Aorta (tissue), 5 donors: ENCODE measurements at regions not wholly inside any gene's neighbourhood (a gene's known extent, or its start where the extent isn't known, plus 50 kb on each side); places are given as distances from the start of the nearest gene placed in this dataset.

ENCODE experiments used
- ATAC-seq: fragments of 200-7000 bp; cut with Tn5 transposase; one replicate; pipeline ENCODE4 v1.9.1; 2022; ENCODE audit warnings: moderate library complexity; ENCODE audit not compliant: low FRiP score
- DNase-seq, 2 donors: peaks; one replicate each; pipeline ENCODE4 v3.0.0-alpha.2; 2020
- H3K27ac ChIP-seq, 2 donors: one replicate each; pipeline ENCODE4 v1.5.1; 2013; ENCODE audit warnings: low read length in 2 of 2, mild to moderate bottlenecking in 2 of 2, moderate library complexity in 2 of 2, control low read depth in 1 of 2, inconsistent platforms in 1 of 2, low read depth in 1 of 2
- H3K27me3 ChIP-seq, 2 donors: one replicate each; pipeline ENCODE4 v1.6.1; 2013; ENCODE audit warnings: control low read depth in 1 of 2, low read length in 1 of 2, mild to moderate bottlenecking in 1 of 2, moderate library complexity in 1 of 2; ENCODE audit not compliant: insufficient read depth in 2 of 2, control insufficient read depth in 1 of 2
- H3K36me3 ChIP-seq, 2 donors: one replicate each; pipeline ENCODE4 v1.6.1; 2013; ENCODE audit warnings: control low read depth in 1 of 2, low read length in 1 of 2, mild to moderate bottlenecking in 1 of 2; ENCODE audit not compliant: insufficient read depth in 2 of 2, control insufficient read depth in 1 of 2
- H3K4me1 ChIP-seq, 2 donors: one replicate each; pipeline ENCODE4 v1.6.1; 2013; ENCODE audit warnings: low read length in 2 of 2, control low read depth in 1 of 2, mild to moderate bottlenecking in 1 of 2, moderate library complexity in 1 of 2; ENCODE audit not compliant: insufficient read depth in 2 of 2, control insufficient read depth in 1 of 2
- H3K4me3 ChIP-seq, 2 donors: one replicate each; pipeline ENCODE4 v1.5.1; 2013; ENCODE audit warnings: low read length in 2 of 2, control low read depth in 1 of 2, mild to moderate bottlenecking in 1 of 2
- H3K9me3 ChIP-seq: one replicate; pipeline ENCODE4 v1.6.1; 2013; ENCODE audit warnings: mild to moderate bottlenecking, low read length; ENCODE audit not compliant: control insufficient read depth
- WGBS, 2 donors: extraction: QIAGEN DNeasy Blood & Tissue Kit; methylation state at CpG; one replicate each; pipeline ENCODE4 v1.1.7; 2013; 5-methylcytosine and 5-hydroxymethylcytosine counted together
- intact Hi-C, 2 donors: fragments of 100-400 bp; cut with DNase I; formaldehyde crosslinking; loops; one replicate each; pipeline versions ENCODE4 v1.14.2 to v1.15.0; 2022
- donor health status: healthy with polysubstance abuse.
- donor health status: Bipolar disorder and iron deficiency.
- donor health status: DM: no; HTN: no; CAD: no.
- donor health status: DM: no; HTN: no; CAD: no.
- donor health status: DM: yes; HTN: yes; CAD: no.

GRCh38 chr1:96968983-96969382 is 247.4 kb downstream of the PTBP2 start:
- H3K9me3 ChIP-seq, result no peaks in the 10 kb centered on the region
- DNase-seq, result no peak
- H3K27ac ChIP-seq, result no peak overlapping the region
- no peaks in the 10 kb centered on the region for H3K4me1 ChIP-seq
- H3K4me3 ChIP-seq, result no peak overlapping the region
- no peaks in the 10 kb centered on the region for H3K27me3 ChIP-seq
- no peaks in the 10 kb centered on the region for H3K36me3 ChIP-seq
- no peak for ATAC-seq
- intact Hi-C loops, result loop anchor here (5.0 to 10.0 kb wide), 2 partner anchors 1083 to 1086 kb away; no protein-coding TSS in a partner anchor
- WGBS, 2 donors, result 80 to 84% methylated on average over 4 of the region's 4 CpGs

GRCh38 chr1:96969656-96970163 is 248.1 kb downstream of the PTBP2 start:
- DNase-seq (no peak), ATAC-seq (no peak)
- Histone ChIP-seq H3K36me3 (no peaks in the 10 kb centered on the region), H3K4me1 (no peaks in the 10 kb centered on the region), H3K4me3 (no peak overlapping the region), H3K27me3 (no peaks in the 10 kb centered on the region), H3K27ac (no peak overlapping the region), H3K9me3 (no peaks in the 10 kb centered on the region)
- intact Hi-C loops, result loop anchor here (5.0 to 10.0 kb wide), 2 partner anchors 1083 to 1085 kb away; no protein-coding TSS in a partner anchor
- 91 to 99% methylated on average over 1 of the region's 1 CpG for WGBS, 2 donors

- H3K36me3 ChIP-seq, result no peaks in the 10 kb centered on the region
- DNase-seq (no peak), ATAC-seq (no peak)
- intact Hi-C loops, result no loop called here
- H3K27ac ChIP-seq, result no peak overlapping the region
- H3K9me3 ChIP-seq, result no peaks in the 10 kb centered on the region
- H3K4me1 ChIP-seq, result no peaks in the 10 kb centered on the region
- H3K27me3 ChIP-seq, result no peaks in the 10 kb centered on the region
- WGBS, 2 donors, result 97 to 98% methylated on average over 2 of the region's 2 CpGs
- H3K4me3 ChIP-seq, result no peak overlapping the region
Measured at GRCh38 chr1:96971439-96971838, 249.9 kb downstream of the PTBP2 start.

- Histone ChIP-seq H3K9me3 (no peaks in the 10 kb centered on the region), H3K4me1 (no peaks in the 10 kb centered on the region), H3K27me3 (no peaks in the 10 kb centered on the region), H3K4me3 (no peak overlapping the region), H3K27ac (no peak overlapping the region), H3K36me3 (no peaks in the 10 kb centered on the region)
- 93 to 94% methylated on average over 8 of the region's 8 CpGs for WGBS, 2 donors
- intact Hi-C loops, result no loop called here
- ATAC-seq (no peak), DNase-seq (no peak)
Measured at GRCh38 chr1:96971849-96972602, 250.4 kb downstream of the PTBP2 start.

- H3K4me3 ChIP-seq, result no peak overlapping the region
- intact Hi-C loops, result no loop called here
- H3K27ac ChIP-seq, result no peak overlapping the region
- ATAC-seq (no peak), DNase-seq (no peak)
- H3K9me3 ChIP-seq, result no peaks in the 10 kb centered on the region
- H3K27me3 ChIP-seq, result no peaks in the 10 kb centered on the region
- H3K4me1 ChIP-seq, result no peaks in the 10 kb centered on the region
- H3K36me3 ChIP-seq, result no peaks in the 10 kb centered on the region
- WGBS, 2 donors, result 14 to 28% methylated on average over 1 of the region's 1 CpG
Measured at GRCh38 chr1:96973605-96974004, 252.0 kb downstream of the PTBP2 start.

DNA sequence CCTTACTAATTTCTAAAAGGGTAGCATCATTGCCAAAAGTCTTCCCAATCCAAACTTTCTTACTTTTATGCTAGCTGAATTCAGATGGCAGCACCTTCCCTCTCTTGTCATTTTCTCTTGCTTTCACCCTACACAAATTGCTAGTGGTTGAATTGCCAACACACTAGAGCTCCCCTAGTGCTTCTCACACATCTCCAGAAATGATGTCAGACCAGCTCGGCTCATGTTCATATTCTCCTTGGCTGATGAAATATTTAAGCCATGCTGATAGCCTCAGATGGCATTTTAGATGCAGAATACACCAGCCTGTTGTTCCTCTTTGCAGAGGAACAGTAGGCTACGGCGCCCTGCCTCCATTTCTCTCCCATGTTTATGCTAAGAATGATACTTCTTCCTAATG is 256.9 kb downstream of the PTBP2 start:
- H3K9me3 ChIP-seq, result no peaks in the 10 kb centered on the region
- 77 to 79% methylated on average over 3 of the region's 3 CpGs for WGBS, 2 donors
- no peaks in the 10 kb centered on the region for H3K36me3 ChIP-seq
- no peaks in the 10 kb centered on the region for H3K27me3 ChIP-seq
- H3K27ac ChIP-seq, result no peak overlapping the region
- no peak for ATAC-seq
- no peaks in the 10 kb centered on the region for H3K4me1 ChIP-seq
- intact Hi-C loops, result no loop called here
- no peak overlapping the region for H3K4me3 ChIP-seq
- DNase-seq, result no peak

- Histone ChIP-seq H3K4me3 (no peak overlapping the region), H3K9me3 (no peaks in the 10 kb centered on the region), H3K36me3 (no peaks in the 10 kb centered on the region), H3K4me1 (no peaks in the 10 kb centered on the region), H3K27ac (no peak overlapping the region), H3K27me3 (no peaks in the 10 kb centered on the region)
- intact Hi-C loops, result no loop called here
- 80 to 87% methylated on average over 4 of the region's 4 CpGs for WGBS, 2 donors
- ATAC-seq (no peak), DNase-seq (no peak)
Measured at GRCh38 chr1:96978901-96979300, 257.3 kb downstream of the PTBP2 start.

DNA sequence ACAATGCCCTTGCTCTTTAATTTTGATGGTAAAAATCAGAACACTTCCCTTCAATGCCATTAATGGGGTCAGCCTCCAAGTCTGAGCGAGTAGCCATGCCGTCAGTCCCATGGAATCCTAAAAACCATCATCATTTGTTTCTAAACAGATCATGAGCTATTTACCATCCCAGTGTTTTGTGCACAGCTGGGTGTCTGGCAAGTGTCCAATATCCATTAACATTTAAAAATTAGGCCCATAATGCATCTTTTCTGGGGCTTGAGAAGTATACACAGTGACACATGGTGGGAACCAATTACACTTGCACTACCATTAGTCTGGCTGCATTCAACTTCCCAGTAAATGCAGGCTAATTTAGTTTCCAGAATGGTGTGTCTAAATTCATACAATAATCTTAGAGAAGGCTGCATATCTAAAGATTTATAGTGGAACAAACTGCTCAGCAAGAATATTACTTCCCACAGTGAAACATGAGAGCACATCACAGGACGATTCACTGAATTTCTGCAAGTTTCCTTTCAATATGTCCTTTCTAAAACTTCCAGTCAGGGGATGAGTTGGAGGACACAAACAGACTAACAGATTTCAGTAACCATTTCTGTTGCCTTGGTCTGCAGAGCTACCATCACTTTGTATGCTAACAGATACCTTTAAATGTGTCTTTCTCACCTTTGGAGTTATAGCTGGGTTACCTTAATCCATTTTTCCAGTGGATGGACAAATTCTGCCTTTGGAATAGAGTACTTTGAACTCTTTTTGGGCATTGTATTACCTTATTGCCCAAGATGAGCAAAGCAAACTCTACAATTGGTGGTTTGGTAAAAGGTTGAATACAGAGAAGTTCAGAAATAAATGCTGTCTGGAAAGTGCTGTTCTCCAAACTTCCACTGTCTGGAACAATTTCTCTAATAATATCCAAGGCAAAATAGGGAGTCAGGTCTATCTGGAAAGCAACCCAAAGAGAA is 258.0 kb downstream of the PTBP2 start:
- DNase-seq (no peak), ATAC-seq (no peak)
- 88 to 89% methylated on average over 3 of the region's 3 CpGs for WGBS, 2 donors
- no peaks in the 10 kb centered on the region for H3K27me3 ChIP-seq
- H3K9me3 ChIP-seq, result no peaks in the 10 kb centered on the region
- intact Hi-C loops, result no loop called here
- no peaks in the 10 kb centered on the region for H3K36me3 ChIP-seq
- H3K27ac ChIP-seq, result no peak overlapping the region
- H3K4me3 ChIP-seq, result no peak overlapping the region
- H3K4me1 ChIP-seq, result no peaks in the 10 kb centered on the region
